ENCODE measurements at regions not wholly inside any gene's neighbourhood (a gene's known extent, or its start where the extent isn't known, plus 50 kb on each side); places are given as distances from the start of the nearest gene placed in this dataset.
"Not testable (repeated sequence)": the region's sequence is repeated elsewhere in the genome, so short reads cannot be mapped to it uniquely, and the experiment has no call there.

- no peak for DNase-seq
These were observed 1335.6 kb downstream of the AACS start for GRCh38 chr12:126400831-126401230.

GRCh38 chr12:126404293-126404881 is 1339.2 kb downstream of the AACS start:
- no peak for DNase-seq

GRCh38 chr12:126418400-126418799 is 1353.2 kb downstream of the AACS start:
- DNase-seq: no peak

GRCh38 chr12:126419131-126419530 is 1353.9 kb downstream of the AACS start:
- DNase-seq: no peak

- no peak for DNase-seq
These were observed 1359.5 kb downstream of the AACS start for GRCh38 chr12:126424696-126425095.

DNA sequence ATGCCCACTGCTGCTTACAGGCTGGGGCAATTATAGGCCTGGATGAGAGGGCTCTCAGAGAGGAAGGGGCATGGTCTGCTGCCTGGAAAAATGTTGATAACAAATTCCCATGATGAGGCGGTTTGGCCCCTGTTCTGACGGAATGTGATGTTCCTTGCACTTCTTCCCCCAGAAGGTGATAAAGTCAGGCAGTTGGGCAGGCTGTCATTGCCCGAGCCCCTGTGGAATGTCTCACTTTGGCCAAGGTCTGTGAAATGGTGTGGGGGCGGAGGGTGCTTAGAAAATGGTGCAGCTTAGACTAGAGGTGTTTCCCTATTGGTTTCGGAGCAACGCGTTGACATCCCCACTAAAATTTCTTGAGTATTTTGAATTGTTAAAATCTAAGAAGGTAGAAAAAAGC is 1360.0 kb downstream of the AACS start:
- no peak for DNase-seq

- no peak for DNase-seq
These were observed 1363.5 kb downstream of the AACS start for GRCh38 chr12:126428769-126429168.

DNA sequence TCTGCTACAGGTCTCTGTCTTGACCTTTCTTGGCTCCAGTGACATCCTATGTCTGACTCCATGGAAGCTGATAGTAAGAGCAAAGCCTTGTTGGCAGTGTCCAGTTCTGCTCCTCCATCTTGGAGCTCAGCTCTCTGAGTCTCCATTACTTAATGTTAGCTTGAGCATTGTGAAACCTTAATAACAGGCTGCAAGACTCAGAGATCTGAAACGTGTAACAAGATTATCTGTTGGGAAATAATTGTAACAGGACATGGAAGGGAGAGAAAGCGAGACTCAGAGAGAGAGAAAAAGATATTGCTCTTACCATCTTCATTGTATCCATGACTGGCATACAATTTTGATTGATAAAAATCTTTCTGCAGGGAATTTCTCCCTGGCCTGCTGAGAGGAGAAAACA is 1365.7 kb downstream of the AACS start:
- no peak for DNase-seq

DNA sequence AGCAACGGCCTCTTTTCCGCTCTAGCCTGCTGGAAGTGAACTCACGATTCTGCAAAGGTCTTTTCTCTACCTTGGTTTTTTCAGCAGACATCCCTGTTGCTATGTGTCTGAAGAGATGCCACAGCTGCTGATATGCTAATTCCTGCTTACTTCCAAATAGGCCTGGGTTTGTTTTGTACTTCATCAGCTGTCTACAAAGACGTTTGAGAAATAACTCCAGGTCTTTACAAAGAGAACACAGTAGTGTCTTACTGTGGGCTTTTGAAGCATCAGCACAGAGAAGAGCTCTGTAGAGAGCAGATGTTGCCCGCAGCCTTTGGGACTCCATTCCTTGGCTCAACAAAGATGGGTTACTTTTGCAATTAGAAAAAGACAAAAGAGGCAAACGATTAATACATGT is 1366.5 kb downstream of the AACS start:
- DNase-seq: no peak

DNA sequence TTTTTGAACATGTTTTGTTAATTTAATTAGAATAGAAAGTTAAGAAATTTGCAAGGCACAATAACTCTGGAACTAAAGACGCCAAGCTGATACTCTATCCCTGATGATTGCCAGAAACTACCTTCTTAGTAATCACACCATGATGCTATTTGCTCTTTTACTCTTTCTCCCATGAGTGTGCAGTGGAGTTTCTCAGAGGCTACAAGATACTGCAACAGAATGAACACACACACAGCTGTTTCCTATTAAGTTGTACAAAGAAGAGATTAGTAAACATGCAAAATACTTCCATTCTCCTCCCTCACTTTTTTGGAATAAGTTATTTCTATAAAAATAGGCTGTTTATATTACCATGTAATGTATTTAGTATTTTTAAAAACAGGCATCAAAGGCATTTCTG is 1367.5 kb downstream of the AACS start:
- DNase-seq: no peak

DNA sequence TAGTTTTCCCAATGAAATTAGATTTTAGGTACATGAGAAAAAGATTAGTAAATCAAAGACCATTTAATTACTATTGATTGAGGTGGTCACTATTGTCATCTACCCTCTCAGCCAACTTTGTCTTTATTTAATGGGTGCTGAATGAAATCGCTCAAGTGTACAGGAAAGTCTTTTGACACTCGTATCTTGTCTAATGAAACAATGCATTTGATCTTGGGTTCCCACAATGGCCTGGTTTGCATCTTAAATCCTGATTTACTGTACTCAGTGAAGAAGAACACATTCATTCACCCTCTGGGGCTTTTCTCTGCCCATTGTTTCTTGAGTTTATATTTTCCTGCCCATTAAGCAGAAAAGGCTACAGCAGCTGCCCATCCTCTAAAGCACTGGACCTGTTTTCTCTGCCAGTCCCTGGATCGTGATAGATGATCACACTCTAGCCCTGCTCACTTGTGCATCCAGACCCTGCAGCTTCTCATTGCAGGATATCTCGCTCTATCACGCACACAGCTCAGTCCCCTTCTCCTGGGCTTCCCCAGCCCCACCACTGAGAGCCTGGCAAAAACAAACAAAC is 1369.3 kb downstream of the AACS start:
- DNase-seq: no peak

DNA sequence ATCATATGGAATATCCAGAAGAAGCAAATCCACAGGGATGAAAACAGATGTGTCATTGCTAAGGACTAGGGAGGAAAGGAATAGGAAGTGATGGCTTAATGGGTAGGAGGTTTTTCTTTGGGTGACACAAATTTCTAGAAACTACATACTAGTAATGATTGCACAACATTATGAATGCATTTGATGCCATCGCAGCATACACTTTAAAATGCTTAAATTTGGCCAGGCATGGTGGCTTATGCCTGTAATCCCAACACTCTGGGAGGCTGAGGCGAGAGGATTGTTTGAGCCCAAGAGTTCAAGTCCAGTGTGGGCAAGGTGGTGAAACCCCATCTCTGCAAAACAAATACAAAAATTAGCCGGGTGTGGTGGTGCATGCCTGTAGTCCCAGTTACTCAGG is 1370.8 kb downstream of the AACS start:
- no peak for DNase-seq

- DNase-seq: no peak
These were observed 1372.7 kb downstream of the AACS start for GRCh38 chr12:126437934-126438333.

GRCh38 chr12:126443977-126444376 is 1378.7 kb downstream of the AACS start:
- DNase-seq: no peak

GRCh38 chr12:126447346-126447745 is 1382.1 kb downstream of the AACS start:
- no peak for DNase-seq

- no peak for DNase-seq
These were observed 1386.6 kb downstream of the AACS start for GRCh38 chr12:126451809-126452208.

- not testable (repeated sequence) for DNase-seq
These were observed 1387.5 kb downstream of the AACS start for GRCh38 chr12:126452686-126453085.

GRCh38 chr12:126454581-126454980 is 1389.3 kb downstream of the AACS start:
- DNase-seq: no peak

GRCh38 chr12:126457776-126458175 is 1392.5 kb downstream of the AACS start:
- no peak for DNase-seq

- DNase-seq: no peak
These were observed 1398.9 kb downstream of the AACS start for GRCh38 chr12:126464153-126464552.

- DNase-seq: no peak
These were observed 1404.0 kb downstream of the AACS start for GRCh38 chr12:126469211-126469610.

DNA sequence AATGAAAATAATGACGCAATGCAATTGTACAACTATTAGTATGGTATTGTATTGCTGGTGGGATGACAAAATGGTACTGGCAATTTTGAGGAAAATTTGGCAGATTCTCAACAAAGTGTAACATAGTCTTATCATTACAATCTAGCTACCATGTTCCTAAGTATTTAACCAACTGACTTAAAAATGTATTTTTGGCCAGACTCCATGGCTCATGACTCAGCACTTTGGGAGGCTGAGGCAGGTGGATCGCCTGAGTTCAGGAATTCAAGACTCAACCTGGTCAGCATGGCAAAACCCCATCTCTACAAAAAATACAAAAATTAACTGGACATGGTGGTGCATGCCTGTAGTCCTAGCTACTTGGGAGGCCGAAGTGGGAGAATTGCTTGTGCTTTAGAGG is 1409.5 kb downstream of the AACS start:
- DNase-seq: no peak

DNA sequence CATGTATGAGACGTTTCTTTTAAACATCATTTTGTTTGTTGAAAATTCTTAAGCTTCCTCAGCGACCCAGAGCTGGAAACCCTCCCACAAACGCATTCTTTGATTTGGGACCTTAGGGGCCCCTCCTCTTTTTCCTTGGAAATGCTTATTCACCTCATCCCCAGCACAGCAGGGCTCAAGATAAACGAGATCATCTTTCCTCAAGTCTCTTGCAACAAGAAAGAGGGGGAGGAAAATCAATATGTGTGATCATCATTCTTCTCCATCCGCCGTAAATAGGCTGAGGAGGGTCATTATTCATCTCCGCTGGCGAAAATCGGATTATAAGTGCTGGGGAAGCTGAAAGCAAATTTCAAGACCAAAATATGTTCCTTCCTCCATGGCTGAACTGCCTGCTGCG is 1415.2 kb downstream of the AACS start:
- DNase-seq: no peak

DNA sequence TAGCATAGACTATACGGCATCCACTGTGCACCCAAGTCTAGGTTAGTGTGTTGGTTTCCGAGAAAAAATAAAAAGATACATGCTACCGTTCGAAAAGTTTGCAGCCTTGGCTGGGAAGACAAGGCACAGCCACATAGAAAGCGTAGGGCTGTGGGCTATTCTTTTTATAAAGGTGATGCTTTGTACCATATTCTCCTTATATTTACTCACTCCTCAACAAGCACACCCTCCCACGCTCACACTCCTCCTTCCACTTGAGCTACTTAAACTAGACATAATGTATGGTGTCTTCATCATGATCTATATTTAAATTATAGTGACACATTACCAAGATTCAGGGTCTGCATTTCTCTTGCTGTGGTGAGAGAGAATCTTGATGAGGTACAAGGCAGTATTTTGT is 1416.5 kb downstream of the AACS start:
- DNase-seq: no peak

DNA sequence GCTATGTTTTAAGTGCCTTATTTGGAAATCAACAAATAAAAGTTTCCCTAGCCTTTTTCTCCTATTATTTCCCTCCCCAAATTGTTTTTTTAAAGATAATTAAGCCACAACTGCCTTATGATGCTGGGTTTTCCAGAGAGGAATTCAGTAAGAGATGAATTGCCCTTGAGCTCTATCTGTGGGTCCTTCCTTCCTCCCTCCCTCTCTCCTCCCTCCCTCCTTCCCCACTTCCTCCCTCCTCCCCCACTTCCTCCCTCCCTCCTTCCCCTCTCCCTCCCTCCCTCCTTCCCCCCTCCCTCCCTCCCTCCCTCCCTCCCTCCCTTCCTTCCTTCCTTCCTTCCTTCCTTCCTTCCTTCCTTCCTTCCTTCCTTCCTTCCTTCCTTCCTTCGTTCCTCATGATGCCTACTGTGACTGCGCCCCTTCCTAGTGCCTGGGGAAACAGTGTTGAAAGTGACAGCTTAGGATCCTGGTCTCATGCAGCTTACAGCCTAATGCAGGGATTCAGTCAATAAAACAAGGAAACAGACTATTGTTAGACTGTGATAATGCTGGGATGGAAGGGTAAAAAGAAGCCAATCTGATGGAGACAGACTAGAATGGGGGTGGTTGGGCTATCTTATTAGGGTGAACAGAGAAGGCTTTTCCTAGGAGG is 1417.1 kb downstream of the AACS start:
- no peak for DNase-seq

All from activated CD4-positive, alpha-beta T cell treated with anti-CD3 and anti-CD28 coated beads for 48 hours (primary cell).